Left ventricle myocardium superior (tissue), 1 donor: ENCODE measurements at regions not wholly inside any gene's neighbourhood (a gene's known extent, or its start where the extent isn't known, plus 50 kb on each side); places are given as distances from the start of the nearest gene placed in this dataset.
"Not testable (repeated sequence)": the region's sequence is repeated elsewhere in the genome, so short reads cannot be mapped to it uniquely, and the experiment has no call there.

ENCODE experiments used
- ATAC-seq: fragments of 200-7000 bp; cut with Tn5 transposase; one replicate; pipeline ENCODE4 v1.9.1; 2020; ENCODE audit warnings: mild to moderate bottlenecking, moderate library complexity
- DNase-seq: peaks from one replicate; pipeline ENCODE4 v3.0.0-alpha.2; 2020
- intact Hi-C: fragments of 100-400 bp; cut with micrococcal nuclease; formaldehyde crosslinking; loops from one replicate; pipeline ENCODE4 v1.11.0; 2022
- donor health status: DM: no; HTN: yes; CAD: no; lungs with severe emphysema.

- intact Hi-C loops = no loop called here
- DNase-seq = no peak
- ATAC-seq = no peak
Observed at GRCh38 chr14:22296088-22296487, 292.9 kb downstream of the DAD1 start.

- DNase-seq (no peak), ATAC-seq (no peak)
- intact Hi-C loops = no loop called here
Observed at GRCh38 chr14:22291406-22291805, 297.6 kb downstream of the DAD1 start.

- intact Hi-C loops = no loop called here
- no peak for DNase-seq
- no peak for ATAC-seq
Observed at GRCh38 chr14:22289570-22289969, 299.5 kb downstream of the DAD1 start.

- DNase-seq = no peak
- no peak for ATAC-seq
- intact Hi-C loops = no loop called here
Observed at GRCh38 chr14:22285991-22286390, 303.0 kb downstream of the DAD1 start.

GRCh38 chr14:22282949-22283348 is 306.1 kb downstream of the DAD1 start:
- no peak for DNase-seq
- no peak for ATAC-seq
- intact Hi-C loops = no loop called here

- DNase-seq (no peak), ATAC-seq (no peak)
- intact Hi-C loops = no loop called here
Observed at GRCh38 chr14:22282417-22282816, 306.6 kb downstream of the DAD1 start.

DNA sequence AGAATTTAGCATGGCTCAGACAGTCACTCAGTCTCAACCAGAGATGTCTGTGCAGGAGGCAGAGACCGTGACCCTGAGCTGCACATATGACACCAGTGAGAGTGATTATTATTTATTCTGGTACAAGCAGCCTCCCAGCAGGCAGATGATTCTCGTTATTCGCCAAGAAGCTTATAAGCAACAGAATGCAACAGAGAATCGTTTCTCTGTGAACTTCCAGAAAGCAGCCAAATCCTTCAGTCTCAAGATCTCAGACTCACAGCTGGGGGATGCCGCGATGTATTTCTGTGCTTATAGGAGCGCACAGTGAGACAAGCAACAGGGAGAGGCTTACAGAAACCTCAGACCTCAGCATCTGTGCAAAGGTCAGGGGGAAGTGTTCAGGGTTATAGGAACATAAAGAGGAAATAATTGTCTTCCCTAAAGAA is 307.6 kb downstream of the DAD1 start:
- ATAC-seq, DNase-seq, intact Hi-C loops: not testable (repeated sequence)

DNA sequence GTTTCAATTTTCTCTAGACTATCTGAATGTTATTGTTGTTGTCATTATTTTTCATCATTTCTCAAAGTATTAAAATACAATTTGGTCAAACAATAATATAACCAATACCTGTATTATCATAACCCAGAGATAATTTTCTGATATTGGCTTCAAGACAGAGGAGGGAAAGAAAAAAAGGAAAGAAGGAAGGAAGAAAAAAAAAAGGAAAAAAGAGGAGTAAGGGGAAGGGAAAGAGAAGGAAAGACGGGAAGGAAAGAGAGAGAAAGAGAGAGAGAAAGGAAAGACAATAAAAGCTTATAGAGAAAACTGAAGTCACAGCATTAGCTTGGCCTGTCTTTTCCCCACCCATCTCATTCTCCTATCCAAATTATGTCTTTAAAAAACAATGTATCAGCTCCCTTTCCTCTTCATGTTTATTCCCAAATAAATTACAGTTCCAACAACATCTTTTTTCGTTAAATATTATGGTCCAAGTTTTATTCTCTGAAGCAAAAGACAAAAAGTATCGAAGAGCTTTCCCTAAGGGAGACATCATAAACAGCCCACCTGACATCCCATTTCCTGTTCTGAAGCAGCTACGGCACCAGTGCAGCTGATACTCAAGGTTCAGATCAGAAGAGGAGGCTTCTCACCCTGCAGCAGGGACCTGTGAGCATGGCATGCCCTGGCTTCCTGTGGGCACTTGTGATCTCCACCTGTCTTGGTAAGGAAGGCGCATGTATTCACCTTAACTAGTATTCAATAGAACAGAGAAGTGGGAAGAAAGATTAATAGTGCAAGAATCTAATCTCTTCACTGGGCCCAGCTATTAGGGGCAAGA is 308.3 kb downstream of the DAD1 start:
- intact Hi-C loops = no loop called here
- no peak for ATAC-seq

DNA sequence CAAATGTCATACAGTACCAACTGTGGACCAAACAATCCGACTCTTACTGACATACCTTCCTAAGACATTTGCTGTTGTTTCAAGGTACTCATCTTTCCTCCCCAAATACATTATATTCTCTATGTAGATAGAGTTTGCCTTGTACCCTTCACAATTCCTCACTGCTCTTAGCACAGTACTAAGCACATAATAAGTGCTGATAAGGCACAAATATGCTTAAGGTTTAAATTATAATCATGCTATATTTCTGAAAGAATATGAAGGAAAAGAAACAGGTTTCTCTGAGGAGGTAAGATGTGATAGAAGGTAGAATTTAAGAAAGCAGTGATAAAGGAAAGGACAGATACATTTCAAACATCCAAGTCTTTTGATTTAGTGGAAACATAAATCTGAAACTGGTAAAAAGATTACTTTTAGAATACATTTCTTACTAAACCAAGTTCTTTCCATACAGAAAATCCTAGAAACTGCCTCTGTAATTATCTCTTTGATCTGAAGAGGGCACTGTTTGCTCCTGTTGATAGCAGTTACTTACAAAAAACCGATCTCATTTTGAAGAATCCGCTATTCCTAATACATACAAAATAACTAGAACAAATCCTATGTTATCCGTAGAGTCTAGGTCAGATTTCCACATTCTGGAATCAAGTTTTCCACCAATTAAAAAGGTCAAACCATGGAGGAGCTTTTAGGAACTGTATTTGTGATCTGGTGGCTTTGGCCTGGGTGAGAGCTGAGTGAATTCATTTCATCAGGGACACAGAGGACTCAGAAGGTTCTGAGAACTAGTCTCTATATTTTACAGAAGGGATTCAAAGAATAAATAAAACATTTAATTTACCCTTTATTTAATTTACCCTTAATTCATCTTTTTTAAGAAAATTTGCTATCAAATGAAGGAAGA is 311.9 kb downstream of the DAD1 start:
- ATAC-seq = no peak

More for the DNA sequence above, 308.3 kb downstream of the DAD1 start:
- DNase-seq = no peak

GRCh38 chr14:22271838-22272799 is 316.9 kb downstream of the DAD1 start:
- DNase-seq = no peak
- ATAC-seq = no peak
- intact Hi-C loops = no loop called here

More for the DNA sequence above, 311.9 kb downstream of the DAD1 start:
- no peak for DNase-seq
- intact Hi-C loops = no loop called here

DNA sequence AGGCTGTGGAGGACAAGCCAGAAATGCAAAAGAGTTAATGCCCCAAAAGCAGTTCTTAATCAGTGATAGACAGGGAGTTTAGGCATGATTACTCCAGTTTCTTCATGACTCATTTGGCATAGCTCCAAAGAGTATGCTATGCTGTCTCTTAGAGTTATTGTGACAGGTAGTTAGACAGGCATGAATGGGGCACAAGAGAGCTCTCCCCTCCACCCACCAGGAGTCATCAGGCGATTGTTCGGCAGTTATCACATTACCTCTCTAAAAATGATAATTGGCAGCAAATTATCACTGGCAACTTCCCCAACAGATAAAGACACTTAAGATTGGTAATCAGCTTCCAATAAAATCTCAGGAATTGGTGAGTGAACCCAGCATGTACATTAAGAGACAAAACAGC is 320.1 kb downstream of the DAD1 start:
- intact Hi-C loops = no loop called here
- no peak for ATAC-seq

DNA sequence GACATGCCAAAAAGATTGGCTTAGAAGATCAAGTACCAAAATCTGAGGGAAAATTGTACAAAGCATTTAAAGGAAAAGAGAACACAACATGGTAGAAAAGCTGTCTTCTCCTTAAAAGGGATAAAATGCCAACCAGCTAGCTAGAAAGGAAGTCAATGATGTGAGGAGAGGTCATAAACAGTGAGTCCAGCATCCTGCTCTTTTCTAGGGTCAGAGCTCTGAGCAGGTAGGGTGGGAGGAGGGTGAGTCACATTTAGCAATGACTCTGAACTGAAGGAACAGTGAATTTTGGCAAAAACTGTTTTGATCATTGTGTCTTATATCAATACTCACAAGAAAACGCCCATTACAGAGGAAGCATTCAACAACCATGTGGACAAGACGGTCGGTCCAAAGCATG is 322.3 kb downstream of the DAD1 start:
- intact Hi-C loops = no loop called here
- ATAC-seq (no peak), DNase-seq (no peak)

More for the DNA sequence above, 320.1 kb downstream of the DAD1 start:
- DNase-seq = no peak

- ATAC-seq = peak; percentile 21
- intact Hi-C loops = no loop called here
- DNase-seq = no peak
Observed at GRCh38 chr14:22266142-22266442, 322.9 kb downstream of the DAD1 start.

GRCh38 chr14:22265319-22266141 is 323.5 kb downstream of the DAD1 start:
- no peak for DNase-seq
- ATAC-seq = peak; percentile 45
- intact Hi-C loops = no loop called here

GRCh38 chr14:22264759-22265158 is 324.3 kb downstream of the DAD1 start:
- DNase-seq = no peak
- intact Hi-C loops = no loop called here
- ATAC-seq = no peak

GRCh38 chr14:22263961-22264360 is 325.1 kb downstream of the DAD1 start:
- intact Hi-C loops = no loop called here
- ATAC-seq = no peak

GRCh38 chr14:22262881-22263280 is 326.1 kb downstream of the DAD1 start:
- DNase-seq = no peak
- no peak for ATAC-seq
- intact Hi-C loops = no loop called here

More at GRCh38 chr14:22263961-22264360, 325.1 kb downstream of the DAD1 start:
- DNase-seq = no peak
